ENCODE measurements at regions not wholly inside any gene's neighbourhood (a gene's known extent, or its start where the extent isn't known, plus 50 kb on each side); places are given as distances from the start of the nearest gene placed in this dataset.

DNA sequence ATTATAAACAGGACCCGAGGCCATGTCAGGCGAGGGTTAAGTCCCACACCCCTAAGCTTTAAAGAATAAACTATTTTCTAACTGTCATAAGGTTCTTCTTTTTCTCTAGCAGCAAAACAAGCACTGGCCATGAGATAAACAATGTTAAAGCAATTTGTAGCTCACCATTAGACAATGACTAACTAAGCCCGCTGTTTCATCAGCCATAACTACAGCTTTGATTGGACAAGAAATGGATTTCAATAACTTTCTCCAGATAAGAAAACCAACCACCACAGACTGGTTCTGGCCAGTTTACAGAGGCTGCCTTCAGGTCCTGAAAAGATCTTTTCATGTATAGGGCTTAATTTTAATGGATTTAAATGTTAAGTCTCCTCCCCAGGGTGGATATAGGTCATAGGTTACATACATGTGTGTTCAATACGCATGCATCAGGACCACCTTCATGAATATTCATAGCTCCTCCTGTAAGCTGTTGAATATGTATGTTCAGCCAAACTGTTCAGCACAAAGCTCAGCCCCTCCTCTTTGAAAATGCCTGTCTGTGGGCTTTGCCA is 108.7 kb upstream of the RAB6C start:
- intact Hi-C loops (cut with DNase I, micrococcal nuclease) = loop anchor here in 1 of 2 experiments (10.0 kb wide), 1 partner anchor 1234 kb away; the partner anchor contains the start of gene PLEKHB2
- Histone ChIP-seq H3K4me3 (ENCODE audit: low read length) (no peak overlapping the region), H3K36me3 (ENCODE audit: insufficient read depth, low read length) (no peaks in the 10 kb centered on the region), H3K27ac (ENCODE audit: low read depth in 1 of 2, low read length in 2 of 2) (no peak overlapping the region), H3K4me1 (ENCODE audit: insufficient read depth, low read length) (no peaks in the 10 kb centered on the region), H3K27me3 (ENCODE audit: control insufficient read depth in 1 of 2, insufficient read depth in 2 of 2, low read length in 2 of 2) (no peaks in the 10 kb centered on the region), H3K9me3 (ENCODE audit: control insufficient read depth in 1 of 2, insufficient read depth in 1 of 2, low read length in 2 of 2) (no peaks in the 10 kb centered on the region)
- POLR2A ChIA-PET = no interaction called here
- Mint-ChIP-seq H3K27ac (no peak overlapping the region), H3K4me3 (no peak overlapping the region), H3K4me1 (ENCODE audit: low read depth) (no peaks in the 10 kb centered on the region), H3K9me3 (no peaks in the 10 kb centered on the region), H3K36me3 (ENCODE audit: low read depth) (no peaks in the 10 kb centered on the region), H3K27me3 (peaks cover 7% of the 10 kb centered on the region)
- TF ChIP-seq, protein P1, sequence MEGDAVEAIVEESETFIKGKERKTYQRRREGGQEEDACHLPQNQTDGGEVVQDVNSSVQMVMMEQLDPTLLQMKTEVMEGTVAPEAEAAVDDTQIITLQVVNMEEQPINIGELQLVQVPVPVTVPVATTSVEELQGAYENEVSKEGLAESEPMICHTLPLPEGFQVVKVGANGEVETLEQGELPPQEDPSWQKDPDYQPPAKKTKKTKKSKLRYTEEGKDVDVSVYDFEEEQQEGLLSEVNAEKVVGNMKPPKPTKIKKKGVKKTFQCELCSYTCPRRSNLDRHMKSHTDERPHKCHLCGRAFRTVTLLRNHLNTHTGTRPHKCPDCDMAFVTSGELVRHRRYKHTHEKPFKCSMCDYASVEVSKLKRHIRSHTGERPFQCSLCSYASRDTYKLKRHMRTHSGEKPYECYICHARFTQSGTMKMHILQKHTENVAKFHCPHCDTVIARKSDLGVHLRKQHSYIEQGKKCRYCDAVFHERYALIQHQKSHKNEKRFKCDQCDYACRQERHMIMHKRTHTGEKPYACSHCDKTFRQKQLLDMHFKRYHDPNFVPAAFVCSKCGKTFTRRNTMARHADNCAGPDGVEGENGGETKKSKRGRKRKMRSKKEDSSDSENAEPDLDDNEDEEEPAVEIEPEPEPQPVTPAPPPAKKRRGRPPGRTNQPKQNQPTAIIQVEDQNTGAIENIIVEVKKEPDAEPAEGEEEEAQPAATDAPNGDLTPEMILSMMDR (IDR thresholded peaks at IDR 0.05) = no peak
- DNase-seq (no peak), ATAC-seq (ENCODE audit: poor library complexity) (no peak)
- CTCF ChIA-PET = no interaction called here

DNA sequence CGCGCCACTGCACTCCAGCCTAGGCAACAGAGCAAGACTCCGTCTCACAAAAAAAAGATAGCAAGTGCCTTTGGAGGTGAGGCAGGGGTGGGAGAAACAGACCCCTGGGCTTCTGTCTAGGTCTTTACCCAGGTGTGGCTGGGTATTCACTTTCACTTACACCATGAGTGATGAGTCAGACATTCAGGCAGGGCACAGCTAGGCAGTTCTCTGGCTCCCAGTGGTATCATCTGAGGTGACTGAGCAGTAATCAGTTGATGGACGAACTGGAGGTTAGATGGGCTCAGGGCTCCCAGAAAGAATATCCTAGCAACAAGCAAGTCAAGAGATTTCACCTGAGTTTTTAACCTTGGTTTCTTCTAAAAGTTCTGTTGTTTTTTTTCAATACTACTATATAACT is 107.0 kb upstream of the RAB6C start:
- CTCF ChIA-PET = no interaction called here
- no peaks in the 10 kb centered on the region for H3K9me3 Mint-ChIP-seq

DNA sequence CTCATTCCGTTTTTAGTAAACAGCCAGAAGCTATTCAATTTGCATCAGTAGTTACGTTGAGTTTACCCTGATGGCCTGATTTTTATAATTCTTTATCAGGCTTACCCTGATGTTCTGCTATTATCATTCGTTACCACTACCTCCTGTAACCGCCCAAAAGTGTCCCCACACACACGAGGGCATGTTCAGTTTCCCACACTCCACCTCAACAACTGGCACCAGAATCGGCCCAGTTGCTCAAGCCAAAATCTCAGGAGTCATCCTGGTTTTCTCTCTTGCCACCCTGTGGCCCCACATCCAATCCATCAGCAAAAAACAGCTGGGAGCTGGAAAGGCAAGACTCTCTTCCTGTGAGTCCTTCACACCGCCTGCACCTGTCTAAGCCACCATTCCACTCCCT is 102.9 kb upstream of the RAB6C start:
- TF ChIP-seq, protein P1 (IDR thresholded peaks at IDR 0.05) = no peak
- no peaks in the 10 kb centered on the region for H3K27me3 ChIP-seq (ENCODE audit: control insufficient read depth in 1 of 2, insufficient read depth in 2 of 2, low read length in 2 of 2)
- ChIA-PET CTCF (interaction anchor here (1.1 kb wide), 1 partner anchor 466 kb away, joined by 3 read pairs; the partner anchor contains the start of gene IMP4), POLR2A (interaction anchor here (0.8 to 3.0 kb wide), 2 partner anchors 305 to 466 kb away, joined by 3 to 15 read pairs; partner anchors contain the start of genes IMP4 and SMPD4)
- ATAC-seq (ENCODE audit: poor library complexity) = no peak
- H3K36me3 ChIP-seq (ENCODE audit: insufficient read depth, low read length) = no peaks in the 10 kb centered on the region
- peaks cover 11% of the 10 kb centered on the region for H3K4me1 Mint-ChIP-seq (ENCODE audit: low read depth)
- intact Hi-C loops (cut with DNase I, micrococcal nuclease) = loop anchor here in 1 of 2 experiments (5.0 to 10.0 kb wide), 5 partner anchors 306 to 1784 kb away; partner anchors contain the start of genes IMP4, MZT2B, PLEKHB2 and SMPD4
- no peak overlapping the region for H3K27ac ChIP-seq (ENCODE audit: low read depth in 1 of 2, low read length in 2 of 2)
- H3K4me3 Mint-ChIP-seq = peak overlapping the region; percentile 99
- DNase-seq = no peak
- peak overlapping the region; percentile 81 for H3K4me3 ChIP-seq (ENCODE audit: low read length)
- no peaks in the 10 kb centered on the region for H3K27me3 Mint-ChIP-seq
- H3K27ac Mint-ChIP-seq = peak overlapping the region; percentile 92
- peaks cover 15% of the 10 kb centered on the region for H3K4me1 ChIP-seq (ENCODE audit: insufficient read depth, low read length)
- no peaks in the 10 kb centered on the region for H3K36me3 Mint-ChIP-seq (ENCODE audit: low read depth)
- no peaks in the 10 kb centered on the region for H3K9me3 ChIP-seq (ENCODE audit: control insufficient read depth in 1 of 2, insufficient read depth in 1 of 2, low read length in 2 of 2)
- no peaks in the 10 kb centered on the region for H3K9me3 Mint-ChIP-seq

More for the DNA sequence above, 107.0 kb upstream of the RAB6C start:
- Mint-ChIP-seq H3K4me1 (ENCODE audit: low read depth) (peaks cover 11% of the 10 kb centered on the region), H3K36me3 (ENCODE audit: low read depth) (no peaks in the 10 kb centered on the region), H3K27ac (no peak overlapping the region), H3K27me3 (peaks cover 7% of the 10 kb centered on the region), H3K4me3 (no peak overlapping the region)
- H3K27me3 ChIP-seq (ENCODE audit: control insufficient read depth in 1 of 2, insufficient read depth in 2 of 2, low read length in 2 of 2) = no peaks in the 10 kb centered on the region
- no peak for DNase-seq
- no peak for ATAC-seq (ENCODE audit: poor library complexity)
- no peak overlapping the region for H3K27ac ChIP-seq (ENCODE audit: low read depth in 1 of 2, low read length in 2 of 2)
- intact Hi-C loops (cut with DNase I, micrococcal nuclease) = loop anchor here in 1 of 2 experiments (10.0 kb wide), 1 partner anchor 1232 kb away; the partner anchor contains the start of gene PLEKHB2
- H3K4me1 ChIP-seq (ENCODE audit: insufficient read depth, low read length) = peaks cover 10% of the 10 kb centered on the region
- H3K9me3 ChIP-seq (ENCODE audit: control insufficient read depth in 1 of 2, insufficient read depth in 1 of 2, low read length in 2 of 2) = no peaks in the 10 kb centered on the region
- TF ChIP-seq, protein P1 (IDR thresholded peaks at IDR 0.05) = no peak
- H3K4me3 ChIP-seq (ENCODE audit: low read length) = no peak overlapping the region
- POLR2A ChIA-PET = no interaction called here
- no peaks in the 10 kb centered on the region for H3K36me3 ChIP-seq (ENCODE audit: insufficient read depth, low read length)

Data from CD4-positive, alpha-beta T cell (primary cell).